Calu3 (cell line): ENCODE measurements at regions not wholly inside any gene's neighbourhood (a gene's known extent, or its start where the extent isn't known, plus 50 kb on each side); places are given as distances from the start of the nearest gene placed in this dataset.

Source experiments
- BruUV-seq: library from RNA; stranded (reverse); fragments of 400-500 nt; replicated peaks from 2 replicates; lab custom pipeline; 2021; lab: Mats Ljungman, UMichigan
- CTCF ChIA-PET: fragments of 300-600 bp; sonication (Branson Sonifier 250); formaldehyde crosslinking; loops from one replicate; lab custom pipeline; 2022; ENCODE audit warnings: antibody characterized with exemption; lab: Charles Lee
- DNase-seq: peaks from one replicate; pipeline ENCODE4 v3.0.0; 2022
- H3K27ac Mint-ChIP-seq: one replicate; pipeline ENCODE4 v1.8.0; 2022; ENCODE audit warnings: mixed read lengths; ENCODE audit not compliant: unreplicated experiment
- H3K27me3 Mint-ChIP-seq: one replicate; pipeline ENCODE4 v1.8.0; 2022; ENCODE audit warnings: mixed read lengths; ENCODE audit not compliant: unreplicated experiment
- H3K36me3 Mint-ChIP-seq: one replicate; pipeline ENCODE4 v1.8.0; 2022; ENCODE audit warnings: mild to moderate bottlenecking, moderate library complexity, mixed read lengths; ENCODE audit not compliant: insufficient read depth, unreplicated experiment
- H3K4me1 Mint-ChIP-seq: one replicate; pipeline ENCODE4 v1.8.0; 2022; ENCODE audit warnings: mild to moderate bottlenecking, low read depth, mixed read lengths; ENCODE audit not compliant: unreplicated experiment
- H3K4me3 Mint-ChIP-seq: one replicate; pipeline ENCODE4 v1.8.0; 2022; ENCODE audit warnings: mild to moderate bottlenecking, low read depth, moderate library complexity, mixed read lengths; ENCODE audit not compliant: unreplicated experiment
- H3K9me3 Mint-ChIP-seq: one replicate; pipeline ENCODE4 v1.8.0; 2022; ENCODE audit warnings: low read depth, mixed read lengths; ENCODE audit not compliant: unreplicated experiment
- intact Hi-C: fragments of 100-400 bp; cut with micrococcal nuclease; formaldehyde crosslinking; loops from one replicate; pipeline ENCODE4 v1.10.0; 2022; ENCODE audit not compliant: unreplicated experiment
- TF ChIP-seq, protein P1 (sequence below): fragments of 200-600 bp; IDR thresholded peaks from one replicate; pipeline ENCODE4 v1.8.0; 2022; ENCODE audit warnings: antibody characterized with exemption; ENCODE audit not compliant: unreplicated experiment

DNA sequence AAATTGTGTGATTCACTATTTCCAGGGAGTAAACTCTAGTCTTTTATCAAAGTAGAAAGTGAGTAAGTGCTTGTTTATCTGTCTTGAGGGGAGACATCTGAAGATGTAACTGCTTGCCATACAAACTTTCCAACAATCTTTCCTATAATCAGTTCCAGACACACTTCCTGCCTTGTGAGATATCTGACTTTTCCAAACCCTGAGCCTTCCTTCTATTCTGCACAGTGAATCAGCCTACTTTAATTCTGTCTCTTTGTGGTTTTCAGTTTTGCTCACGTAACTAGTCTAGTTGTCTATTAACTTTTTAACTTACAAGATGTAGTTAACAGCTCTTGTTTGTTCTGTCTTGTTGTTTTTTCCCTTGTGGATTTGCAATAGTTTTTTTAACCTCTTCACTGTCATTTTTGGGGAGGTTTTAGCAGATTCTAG, 947.8 kb downstream of the C4orf33 start:
- peak overlapping the region; percentile 39 for H3K27ac Mint-ChIP-seq
- intact Hi-C loops, result no loop called here
- H3K36me3 Mint-ChIP-seq, result no peaks in the 10 kb centered on the region
- TF ChIP-seq, protein P1, sequence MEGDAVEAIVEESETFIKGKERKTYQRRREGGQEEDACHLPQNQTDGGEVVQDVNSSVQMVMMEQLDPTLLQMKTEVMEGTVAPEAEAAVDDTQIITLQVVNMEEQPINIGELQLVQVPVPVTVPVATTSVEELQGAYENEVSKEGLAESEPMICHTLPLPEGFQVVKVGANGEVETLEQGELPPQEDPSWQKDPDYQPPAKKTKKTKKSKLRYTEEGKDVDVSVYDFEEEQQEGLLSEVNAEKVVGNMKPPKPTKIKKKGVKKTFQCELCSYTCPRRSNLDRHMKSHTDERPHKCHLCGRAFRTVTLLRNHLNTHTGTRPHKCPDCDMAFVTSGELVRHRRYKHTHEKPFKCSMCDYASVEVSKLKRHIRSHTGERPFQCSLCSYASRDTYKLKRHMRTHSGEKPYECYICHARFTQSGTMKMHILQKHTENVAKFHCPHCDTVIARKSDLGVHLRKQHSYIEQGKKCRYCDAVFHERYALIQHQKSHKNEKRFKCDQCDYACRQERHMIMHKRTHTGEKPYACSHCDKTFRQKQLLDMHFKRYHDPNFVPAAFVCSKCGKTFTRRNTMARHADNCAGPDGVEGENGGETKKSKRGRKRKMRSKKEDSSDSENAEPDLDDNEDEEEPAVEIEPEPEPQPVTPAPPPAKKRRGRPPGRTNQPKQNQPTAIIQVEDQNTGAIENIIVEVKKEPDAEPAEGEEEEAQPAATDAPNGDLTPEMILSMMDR, result no peak
- BruUV-seq, result no TSS peak
- no peak overlapping the region for H3K4me3 Mint-ChIP-seq
- no peaks in the 10 kb centered on the region for H3K9me3 Mint-ChIP-seq
- H3K27me3 Mint-ChIP-seq, result no peaks in the 10 kb centered on the region
- no peak for DNase-seq
- peaks cover 9% of the 10 kb centered on the region for H3K4me1 Mint-ChIP-seq
- CTCF ChIA-PET, result interaction anchor here (0.9 kb wide), 1 partner anchor 11 kb away, joined by 3 read pairs; no protein-coding TSS in a partner anchor

DNA sequence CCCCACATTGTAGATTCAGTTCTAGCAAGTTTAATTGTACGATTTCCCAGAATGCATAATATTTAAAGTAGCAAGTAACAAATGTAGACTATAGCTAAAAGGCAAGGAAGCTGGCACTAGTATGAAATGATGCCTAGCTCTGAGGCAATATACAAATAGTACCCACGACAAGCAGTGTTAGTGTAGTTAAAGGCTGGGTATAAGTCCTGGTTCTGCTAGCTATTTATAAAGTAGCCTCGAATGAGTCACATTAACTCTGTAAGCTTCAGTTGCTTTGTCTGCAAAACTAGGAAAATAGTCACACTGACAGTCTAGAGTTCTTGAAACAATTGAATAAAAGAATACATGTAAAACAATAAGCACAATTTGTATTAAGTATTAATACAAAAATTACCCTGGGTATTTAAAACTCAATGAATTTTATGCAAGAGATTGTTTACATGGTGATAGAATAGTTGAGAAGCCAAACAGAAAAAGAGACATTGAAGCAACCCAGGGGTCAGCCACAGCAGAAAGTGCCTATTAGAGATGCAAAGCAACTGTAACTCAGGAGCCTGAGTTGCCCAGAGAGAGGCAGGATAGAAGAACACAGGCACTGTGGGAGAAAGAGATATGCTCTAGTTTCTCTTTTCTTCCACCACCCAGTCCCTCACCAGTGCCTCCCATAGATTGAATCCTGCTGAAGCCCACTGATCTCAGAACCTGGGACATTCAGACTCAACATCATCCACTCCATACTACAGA, 949.0 kb downstream of the C4orf33 start:
- Mint-ChIP-seq H3K27me3 (no peaks in the 10 kb centered on the region), H3K4me1 (peaks cover 9% of the 10 kb centered on the region), H3K9me3 (no peaks in the 10 kb centered on the region), H3K4me3 (no peak overlapping the region), H3K27ac (no peak overlapping the region), H3K36me3 (no peaks in the 10 kb centered on the region)
- TF ChIP-seq, protein P1, result no peak
- no TSS peak for BruUV-seq
- no peak for DNase-seq
- CTCF ChIA-PET, result no interaction called here
- intact Hi-C loops, result no loop called here

DNA sequence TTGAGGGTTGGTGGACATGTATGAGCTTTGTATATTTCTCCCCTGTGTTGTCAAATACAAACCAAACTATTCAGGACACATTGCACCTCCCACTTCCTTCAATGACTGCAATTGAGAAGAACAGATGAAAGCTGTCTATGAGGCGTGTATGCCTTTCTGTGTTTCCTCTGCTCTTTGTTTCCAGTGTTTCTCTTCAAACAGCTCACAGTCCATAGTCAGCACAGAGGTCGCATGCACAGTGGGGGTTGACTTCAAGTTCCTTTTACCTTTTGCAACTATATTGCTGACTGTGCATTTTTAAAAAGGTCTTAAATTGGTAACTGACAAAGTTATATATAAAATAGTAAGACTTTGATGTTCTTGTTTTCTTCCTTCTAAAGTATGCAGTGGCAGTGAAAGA, 957.8 kb downstream of the C4orf33 start:
- TF ChIP-seq, protein P1, result no peak
- DNase-seq, result no peak
- intact Hi-C loops, result no loop called here
- no TSS peak for BruUV-seq
- Mint-ChIP-seq H3K9me3 (peaks cover 3% of the 10 kb centered on the region), H3K4me1 (no peaks in the 10 kb centered on the region), H3K4me3 (no peak overlapping the region), H3K27me3 (no peaks in the 10 kb centered on the region), H3K36me3 (no peaks in the 10 kb centered on the region), H3K27ac (no peak overlapping the region)
- CTCF ChIA-PET, result no interaction called here

DNA sequence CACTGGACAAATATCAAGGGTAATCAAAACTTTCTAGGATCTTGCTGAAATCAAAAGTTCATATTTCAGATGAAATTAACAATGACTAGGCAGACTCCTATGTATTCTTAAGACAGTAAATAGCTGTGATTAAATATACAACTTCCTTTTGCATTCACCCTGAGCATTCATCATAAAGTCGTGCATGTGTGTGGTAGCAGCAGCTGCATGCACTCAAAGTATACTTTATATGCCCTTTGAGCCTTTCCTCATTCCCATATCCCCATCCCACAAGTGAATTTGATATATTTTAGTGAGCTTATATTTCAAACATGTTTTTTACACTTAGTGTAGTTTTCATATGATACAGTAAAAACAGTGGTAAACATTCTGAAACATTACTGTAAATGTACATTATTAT, 959.0 kb downstream of the C4orf33 start:
- H3K9me3 Mint-ChIP-seq, result peaks cover 3% of the 10 kb centered on the region
- H3K27me3 Mint-ChIP-seq, result no peaks in the 10 kb centered on the region
- CTCF ChIA-PET, result no interaction called here
- no peaks in the 10 kb centered on the region for H3K4me1 Mint-ChIP-seq
- no peak overlapping the region for H3K4me3 Mint-ChIP-seq
- TF ChIP-seq, protein P1, result no peak
- intact Hi-C loops, result no loop called here
- no peaks in the 10 kb centered on the region for H3K36me3 Mint-ChIP-seq
- H3K27ac Mint-ChIP-seq, result no peak overlapping the region
- no TSS peak for BruUV-seq
- no peak for DNase-seq
